K562 (cell line): ENCODE measurements at regions not wholly inside any gene's neighbourhood (a gene's known extent, or its start where the extent isn't known, plus 50 kb on each side); places are given as distances from the start of the nearest gene placed in this dataset.

ENCODE experiments used
- ATAC-seq: fragments of 200-7000 bp; cut with Tn5 transposase; 3 replicates; pipeline ENCODE4 v1.9.1; 2020; ENCODE audit warnings: moderate library complexity
- BruUV-seq: library from RNA; stranded (reverse); fragments of 400-500 nt; replicated peaks from 2 replicates; lab custom pipeline; 2021; lab: Mats Ljungman, UMichigan
- CTCF ChIA-PET: fragments of 300-600 bp; formaldehyde crosslinking; extraction: SDS; loops from one replicate; lab custom pipeline; 2021; ENCODE audit warnings: low intra/inter-chr PET ratio; lab: Yijun Ruan, JAX
- POLR2A ChIA-PET: fragments of 300-600, 350-650 bp; sonication (Branson Sonifier 250); formaldehyde crosslinking; extraction: SDS; loops from one replicate; lab custom pipeline; 2021; ENCODE audit warnings: antibody characterized with exemption, inconsistent platforms; lab: Yijun Ruan, JAX
- DNase-seq, 4 experiments: peaks; one replicate each; pipeline versions ENCODE4 v3.0.0 to v3.0.0-alpha.2; 2011 to 2018; ENCODE audit warnings: low spot score in 3 of 4, mixed read lengths in 3 of 4; ENCODE audit errors: extremely low read depth in 1 of 4
- FAIRE-seq: peaks from 2 replicates; lab custom pipeline; 2011; peaks lifted over from hg19 to GRCh38; lab: Jason Lieb, UNC
- H2AFZ ChIP-seq: 2 replicates; pipeline ENCODE4 v1.6.0; 2011; ENCODE audit warnings: low read depth, low read length, control low read depth, inconsistent platforms
- H3K27ac ChIP-seq: fragments of 200-600 bp; 3 replicates; pipeline ENCODE4 v1.8.0; 2011; ENCODE audit warnings: low read depth, mild to moderate bottlenecking, control low read depth, inconsistent platforms, low read length, moderate library complexity, mixed read lengths; ENCODE audit errors: extremely low read depth
- H3K27me3 ChIP-seq, 2 experiments: fragments of 300-600 bp in 1 of 2; 2 replicates in 1 of 2; 3 replicates in 1 of 2; pipeline versions ENCODE4 v1.6.0 to v1.8.0; 2011; ENCODE audit warnings: inconsistent platforms in 2 of 2, low read length in 2 of 2, mild to moderate bottlenecking in 1 of 2, mixed read lengths in 1 of 2, moderate library complexity in 1 of 2; ENCODE audit not compliant: control insufficient read depth in 2 of 2, insufficient read depth in 2 of 2
- H3K36me3 ChIP-seq: fragments of 300-600 bp; 3 replicates; pipeline ENCODE4 v1.8.0; 2011; ENCODE audit warnings: mild to moderate bottlenecking, low read length, inconsistent platforms; ENCODE audit not compliant: control insufficient read depth, insufficient read depth
- H3K4me1 ChIP-seq, 2 experiments: fragments of 200-600 bp in 1 of 2; replicated peaks in 1 of 2; 2 replicates in 1 of 2; 3 replicates in 1 of 2; pipeline versions ENCODE4 v1.5.1 to v1.8.0; 2011; ENCODE audit warnings: inconsistent platforms in 2 of 2, low read length in 2 of 2, mild to moderate bottlenecking in 1 of 2, mixed read lengths in 1 of 2, moderate library complexity in 1 of 2; ENCODE audit not compliant: control insufficient read depth in 2 of 2, insufficient read depth in 2 of 2
- H3K4me2 ChIP-seq: 2 replicates; pipeline ENCODE4 v1.6.1; 2011; ENCODE audit warnings: low read length, control low read depth, inconsistent platforms, mixed read lengths; ENCODE audit not compliant: insufficient read depth
- H3K4me3 ChIP-seq: fragments of 200-600 bp; sonication (generic), shearing (Covaris generic); 2 replicates; pipeline ENCODE4 v1.5.1; 2016; ENCODE audit warnings: control low read depth, inconsistent platforms
- H3K79me2 ChIP-seq: fragments of 200-600 bp; 3 replicates; pipeline ENCODE4 v1.8.0; 2011; ENCODE audit warnings: low read length, inconsistent platforms; ENCODE audit not compliant: control insufficient read depth, insufficient read depth
- H3K9ac ChIP-seq, 2 experiments: 2 replicates each; pipeline versions ENCODE4 v1.6.0 to v1.6.1; 2011; ENCODE audit warnings: low read depth in 2 of 2, low read length in 2 of 2, control low read depth in 1 of 2, inconsistent platforms in 1 of 2, mild to moderate bottlenecking in 1 of 2, mixed read lengths in 1 of 2; ENCODE audit not compliant: insufficient read depth in 1 of 2
- H3K9me1 ChIP-seq: one replicate; pipeline ENCODE4 v1.6.0; 2011; ENCODE audit warnings: inconsistent platforms, mild to moderate bottlenecking, low read length, moderate library complexity; ENCODE audit not compliant: control insufficient read depth, insufficient read depth
- H3K9me3 ChIP-seq: replicated peaks from 2 replicates; pipeline ENCODE4 v1.5.1; 2011; ENCODE audit warnings: low read depth, low read length, inconsistent platforms; ENCODE audit not compliant: control insufficient read depth, insufficient read depth
- H4K20me1 ChIP-seq: replicated peaks from 2 replicates; pipeline ENCODE4 v1.6.1; 2011; ENCODE audit warnings: low read length, inconsistent platforms, mixed read lengths; ENCODE audit not compliant: control insufficient read depth, insufficient read depth
- ATF3 ChIP-seq, 2 experiments: fragments of 450-650 bp in 1 of 2; sonication (generic) in 1 of 2; formaldehyde crosslinking in 1 of 2; IDR thresholded peaks in 1 of 2; conservative IDR thresholded peaks in 1 of 2; 2 replicates each; pipeline versions ENCODE4 v1.6.1 to v1.8.1; 2016 to 2023; ENCODE audit warnings: mild to moderate bottlenecking in 2 of 2, moderate library complexity in 2 of 2, inconsistent platforms in 1 of 2, missing genetic modification reagents in 1 of 2
- CHCHD3 ChIP-seq: fragments of 250-450 bp; sonication (Bioruptor Pico); IDR thresholded peaks from 2 replicates; pipeline ENCODE4 v2.1.2; 2022; ENCODE audit warnings: mild to moderate bottlenecking
- COPS2 ChIP-seq: fragments of 450-650 bp; conservative IDR thresholded peaks from 2 replicates; pipeline ENCODE4 v1.6.1; 2016; ENCODE audit warnings: mild to moderate bottlenecking, moderate library complexity
- DPF2 ChIP-seq: fragments of 450-650 bp; IDR thresholded peaks from 2 replicates; pipeline ENCODE4 v1.6.1; 2016
- ERF ChIP-seq: fragments of 450-650 bp; formaldehyde crosslinking; IDR thresholded peaks from 2 replicates; pipeline ENCODE4 v1.4.0; 2020; ENCODE audit warnings: mild to moderate bottlenecking, mixed read lengths
- ETV6 ChIP-seq, 3 experiments: fragments of 150-350 bp in 1 of 3; sonication (generic) in 1 of 3; formaldehyde crosslinking in 1 of 3; IDR thresholded peaks; 2 replicates each; pipeline versions ENCODE4 v1.6.1 to v1.8.0; 2014 to 2022; ENCODE audit warnings: borderline replicate concordance in 2 of 3, low read depth in 2 of 3, antibody characterized with exemption in 1 of 3, low read length in 1 of 3, mild to moderate bottlenecking in 1 of 3, missing genetic modification reagents in 1 of 3
- FUS ChIP-seq: fragments of 200-400 bp; formaldehyde crosslinking; optimal IDR thresholded peaks from 2 replicates; pipeline ENCODE3; 2017; ENCODE audit warnings: low read depth, low read length
- HEY1 ChIP-seq: fragments of 250-450 bp; sonication (Bioruptor Pico); IDR thresholded peaks from 2 replicates; pipeline ENCODE4 v1.5.0; 2020; ENCODE audit warnings: mild to moderate bottlenecking, moderate library complexity, borderline replicate concordance
- HNRNPLL ChIP-seq: fragments of 200-400 bp; formaldehyde crosslinking; IDR thresholded peaks from 2 replicates; pipeline ENCODE4 v1.6.1; 2017; ENCODE audit warnings: low read length, low read depth, mild to moderate bottlenecking; ENCODE audit not compliant: poor library complexity, severe bottlenecking
- KHSRP ChIP-seq: fragments of 450-650 bp; IDR thresholded peaks from 2 replicates; pipeline ENCODE4 v1.6.1; 2017
- MIER1 ChIP-seq: fragments of 450-650 bp; IDR thresholded peaks from 2 replicates; pipeline ENCODE4 v1.6.1; 2016; ENCODE audit warnings: antibody characterized with exemption, mild to moderate bottlenecking, low read depth
- POLR2AphosphoS2 ChIP-seq: IDR thresholded peaks from 2 replicates; pipeline ENCODE4 v1.6.1; 2012; ENCODE audit warnings: low read length, improper control_type of control experiment
- THRAP3 ChIP-seq: fragments of 450-650 bp; IDR thresholded peaks from 2 replicates; pipeline ENCODE4 v1.6.1; 2016; ENCODE audit warnings: mild to moderate bottlenecking, inconsistent platforms, borderline replicate concordance
- ZBTB1 ChIP-seq: sonication (generic); formaldehyde crosslinking; IDR thresholded peaks from 2 replicates; pipeline ENCODE4 v1.8.1; 2023; ENCODE audit warnings: missing genetic modification reagents, low read depth, mild to moderate bottlenecking, borderline replicate concordance
- ZNF143 ChIP-seq: sonication (generic); formaldehyde crosslinking; IDR thresholded peaks from 2 replicates; pipeline ENCODE4 v1.9.0; 2022; ENCODE audit warnings: mild to moderate bottlenecking, missing genetic modification reagents
- ZNF609 ChIP-seq: sonication (generic); formaldehyde crosslinking; IDR thresholded peaks from 2 replicates; pipeline ENCODE4 v1.8.1; 2023; ENCODE audit warnings: missing genetic modification reagents, mild to moderate bottlenecking, borderline replicate concordance
- ZNF717 ChIP-seq: fragments of 250-450 bp; sonication (Bioruptor Pico); IDR thresholded peaks from 2 replicates; pipeline ENCODE4 v1.5.0; 2021
- ZNF785 ChIP-seq: fragments of 250-450 bp; sonication (Bioruptor Pico); IDR thresholded peaks from 2 replicates; pipeline ENCODE4 v1.4.0; 2020; ENCODE audit warnings: mild to moderate bottlenecking
- ZNF79 ChIP-seq: fragments of 250-450 bp; sonication (Bioruptor Pico); IDR thresholded peaks from 2 replicates; pipeline ENCODE4 v1.4.0; 2020; ENCODE audit warnings: low read depth, mild to moderate bottlenecking, moderate library complexity
- WGBS: fragments of 100-300 bp; shearing (Covaris generic); methylation state at CpG from one replicate; pipeline ENCODE4 v1.1.6; 2016; ENCODE audit warnings: low coverage, mixed read lengths; ENCODE audit not compliant: insufficient coverage; ENCODE audit errors: missing lambda C conversion rate; 5-methylcytosine and 5-hydroxymethylcytosine counted together
- in situ Hi-C: fragments of 300-500 bp; cut with MboI; formaldehyde crosslinking; loops from 4 replicates; pipeline ENCODE4 v1.15.0; 2018; ENCODE audit warnings: inconsistent platforms, mixed read lengths
- intact Hi-C: fragments of 100-400 bp; cut with micrococcal nuclease; formaldehyde crosslinking; loops from 2 replicates; pipeline ENCODE4 v1.14.2; 2022

GRCh38 chr4:114538012-114538617 is 60.5 kb upstream of the UGT8 start:
- Histone ChIP-seq H2AFZ (no peak overlapping the region), H3K27me3 (no peaks in the 10 kb centered on the region), H3K4me1 (no peaks in the 10 kb centered on the region), H3K27ac (no peak overlapping the region), H3K79me2 (no peaks in the 10 kb centered on the region), H3K4me2 (no peak overlapping the region), H3K9ac (no peak overlapping the region), H3K9me3 (no peaks in the 10 kb centered on the region; the same call in 1 of the 2 replicates), H3K9me1 (no peaks in the 10 kb centered on the region), H3K36me3 (no peaks in the 10 kb centered on the region), H3K4me3 (no peak overlapping the region), H4K20me1 (no peaks in the 10 kb centered on the region)
- ATAC-seq (no peak), DNase-seq (no peak), FAIRE-seq (no peak)
- in situ Hi-C loops = no loop called here
- no TSS peak for BruUV-seq
- CTCF ChIA-PET = no interaction called here
- TF ChIP-seq KHSRP = no peak
- TF ChIP-seq ZNF785 (CRISPR knock-in tag) = no peak
- no peak for TF ChIP-seq ETV6 (IDR thresholded peaks at IDR 0.05; ENCODE audit: borderline replicate concordance in 1 of 2, low read depth in 2 of 2, low read length in 1 of 2)
- TF ChIP-seq ETV6 (CRISPR knock-in tag; IDR thresholded peaks at IDR 0.05; ENCODE audit: borderline replicate concordance) = no peak
- TF ChIP-seq ZBTB1 = no peak
- TF ChIP-seq THRAP3 = no peak
- no peak for TF ChIP-seq COPS2
- TF ChIP-seq MIER1 = no peak
- TF ChIP-seq ERF (CRISPR knock-in tag) = no peak
- no peak for TF ChIP-seq HNRNPLL
- TF ChIP-seq ZNF717 = no peak
- no peak for TF ChIP-seq ZNF143 (CRISPR knock-in tag)
- no peak for TF ChIP-seq FUS
- no peak for TF ChIP-seq ZNF79 (CRISPR knock-in tag)
- TF ChIP-seq POLR2AphosphoS2 = no peak
- no peak for TF ChIP-seq CHCHD3 (CRISPR knock-in tag)
- no peak for TF ChIP-seq HEY1 (CRISPR knock-in tag)
- no peak for TF ChIP-seq ZNF609
- TF ChIP-seq DPF2 = no peak
- no peak for TF ChIP-seq ATF3 (IDR thresholded peaks at IDR 0.05)
- TF ChIP-seq ATF3 (CRISPR knock-in tag; conservative IDR thresholded peaks at IDR 0.05) = no peak
- WGBS = 18% methylated on average over 5 of the region's 5 CpGs
- intact Hi-C loops = no loop called here
- POLR2A ChIA-PET = no interaction called here
